D341Med (cell line): ENCODE measurements at regions not wholly inside any gene's neighbourhood (a gene's known extent, or its start where the extent isn't known, plus 50 kb on each side); places are given as distances from the start of the nearest gene placed in this dataset.

Source experiments
- DNase-seq: peaks from one replicate; pipeline ENCODE4 v3.0.0; 2012; ENCODE audit warnings: low spot score

- no peak for DNase-seq
These were observed 134.7 kb upstream of the IFNGR1 start for GRCh38 chr6:137353842-137354397.

GRCh38 chr6:137353346-137353745, 134.2 kb upstream of the IFNGR1 start:
- DNase-seq: no peak

- DNase-seq: no peak
These were observed 133.7 kb upstream of the IFNGR1 start for GRCh38 chr6:137352859-137353258.

GRCh38 chr6:137351890-137352289, 132.7 kb upstream of the IFNGR1 start:
- no peak for DNase-seq

- no peak for DNase-seq
These were observed 131.7 kb upstream of the IFNGR1 start for GRCh38 chr6:137350857-137351256.

GRCh38 chr6:137349856-137350830, 131.0 kb upstream of the IFNGR1 start:
- no peak for DNase-seq

GRCh38 chr6:137348777-137349176, 129.6 kb upstream of the IFNGR1 start:
- DNase-seq: no peak

- no peak for DNase-seq
These were observed 124.1 kb upstream of the IFNGR1 start for GRCh38 chr6:137343241-137343640.

GRCh38 chr6:137342607-137343190, 123.5 kb upstream of the IFNGR1 start:
- DNase-seq: no peak

- DNase-seq: peak; percentile 68
These were observed 122.6 kb upstream of the IFNGR1 start for GRCh38 chr6:137341681-137342195.

- no peak for DNase-seq
These were observed 120.9 kb upstream of the IFNGR1 start for GRCh38 chr6:137339929-137340559.

GRCh38 chr6:137334884-137335283, 115.7 kb upstream of the IFNGR1 start:
- no peak for DNase-seq

- no peak for DNase-seq
These were observed 114.9 kb upstream of the IFNGR1 start for GRCh38 chr6:137334094-137334493.

GRCh38 chr6:137332637-137333280, 113.6 kb upstream of the IFNGR1 start:
- no peak for DNase-seq

GRCh38 chr6:137323860-137324259, 104.7 kb upstream of the IFNGR1 start:
- DNase-seq: peak; percentile 34

- no peak for DNase-seq
These were observed 101.1 kb upstream of the IFNGR1 start for GRCh38 chr6:137320271-137320670.

- DNase-seq: no peak
These were observed 97.4 kb upstream of the IFNGR1 start for GRCh38 chr6:137316626-137317025.

- no peak for DNase-seq
These were observed 95.9 kb upstream of the IFNGR1 start for GRCh38 chr6:137315081-137315480.

GRCh38 chr6:137313928-137314855, 95.0 kb upstream of the IFNGR1 start:
- DNase-seq: peak; percentile 74

- no peak for DNase-seq
These were observed 94.0 kb upstream of the IFNGR1 start for GRCh38 chr6:137313211-137313610.

GRCh38 chr6:137311940-137312339, 92.8 kb upstream of the IFNGR1 start:
- no peak for DNase-seq
